DND-41 (cell line): ENCODE measurements at regions not wholly inside any gene's neighbourhood (a gene's known extent, or its start where the extent isn't known, plus 50 kb on each side); places are given as distances from the start of the nearest gene placed in this dataset.

Source experiments
- EZH2 ChIP-seq: IDR thresholded peaks from 3 replicates; pipeline ENCODE4 v1.6.1; 2012; ENCODE audit warnings: borderline replicate concordance, low read depth, mild to moderate bottlenecking, moderate library complexity, low read length, inconsistent platforms; ENCODE audit not compliant: severe bottlenecking
- TF ChIP-seq, protein P1 (sequence below): IDR thresholded peaks from 2 replicates; pipeline ENCODE4 v1.5.1; 2012; ENCODE audit warnings: borderline replicate concordance, low read length, moderate library complexity, mild to moderate bottlenecking; ENCODE audit not compliant: poor library complexity, severe bottlenecking; ENCODE audit errors: extremely low read depth

DNA sequence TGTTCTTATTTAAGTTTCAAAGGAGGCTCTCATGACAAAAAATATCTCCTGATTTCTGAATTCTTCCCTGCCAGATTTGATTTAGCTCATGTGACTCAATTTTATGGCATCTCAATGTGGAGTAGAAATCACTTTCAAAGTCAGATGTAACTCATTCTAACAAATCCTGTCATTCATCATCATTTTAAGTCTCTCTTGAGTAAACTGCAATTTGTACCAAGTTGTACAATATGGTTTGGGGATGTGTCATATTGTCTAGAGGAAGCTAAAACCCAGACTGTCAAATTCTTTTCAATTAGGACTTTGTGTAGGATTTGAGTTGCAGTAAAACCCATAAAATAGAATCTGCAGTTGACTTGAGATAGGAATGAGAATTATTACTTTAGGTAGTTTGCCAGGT, 2101.0 kb downstream of the NCAM2 start:
- TF ChIP-seq EZH2 = no peak
- TF ChIP-seq, protein P1, sequence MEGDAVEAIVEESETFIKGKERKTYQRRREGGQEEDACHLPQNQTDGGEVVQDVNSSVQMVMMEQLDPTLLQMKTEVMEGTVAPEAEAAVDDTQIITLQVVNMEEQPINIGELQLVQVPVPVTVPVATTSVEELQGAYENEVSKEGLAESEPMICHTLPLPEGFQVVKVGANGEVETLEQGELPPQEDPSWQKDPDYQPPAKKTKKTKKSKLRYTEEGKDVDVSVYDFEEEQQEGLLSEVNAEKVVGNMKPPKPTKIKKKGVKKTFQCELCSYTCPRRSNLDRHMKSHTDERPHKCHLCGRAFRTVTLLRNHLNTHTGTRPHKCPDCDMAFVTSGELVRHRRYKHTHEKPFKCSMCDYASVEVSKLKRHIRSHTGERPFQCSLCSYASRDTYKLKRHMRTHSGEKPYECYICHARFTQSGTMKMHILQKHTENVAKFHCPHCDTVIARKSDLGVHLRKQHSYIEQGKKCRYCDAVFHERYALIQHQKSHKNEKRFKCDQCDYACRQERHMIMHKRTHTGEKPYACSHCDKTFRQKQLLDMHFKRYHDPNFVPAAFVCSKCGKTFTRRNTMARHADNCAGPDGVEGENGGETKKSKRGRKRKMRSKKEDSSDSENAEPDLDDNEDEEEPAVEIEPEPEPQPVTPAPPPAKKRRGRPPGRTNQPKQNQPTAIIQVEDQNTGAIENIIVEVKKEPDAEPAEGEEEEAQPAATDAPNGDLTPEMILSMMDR = no peak
